ENCODE measurements at regions not wholly inside any gene's neighbourhood (a gene's known extent, or its start where the extent isn't known, plus 50 kb on each side); places are given as distances from the start of the nearest gene placed in this dataset.
A peak's percentile ranks its signal among the peaks of the same experiment; 100 is the strongest.

DNA sequence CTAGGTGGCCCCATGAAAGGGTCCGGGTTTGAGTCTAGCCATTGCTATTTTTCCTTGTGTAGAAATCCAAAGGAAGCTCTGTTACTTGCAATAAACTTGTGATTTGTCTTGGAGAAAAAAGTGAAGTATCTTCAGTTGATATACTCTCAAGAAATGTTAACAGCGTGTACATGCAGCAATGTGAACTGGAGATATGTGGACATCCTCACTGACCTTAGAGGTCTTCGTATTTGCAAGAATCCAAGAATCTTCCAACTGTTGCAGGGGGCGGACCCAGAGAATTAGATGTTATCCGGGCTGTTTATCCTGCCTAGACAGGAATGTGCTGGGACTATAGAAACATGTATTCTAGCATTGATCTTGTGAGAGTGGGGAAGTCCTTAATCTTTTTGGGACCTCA lies 187.6 kb downstream of the KCNS3 start:
- H3K27ac ChIP-seq, result no peak overlapping the region
- no peak overlapping the region for H3K4me3 ChIP-seq (ENCODE audit: low read depth, low read length)
- no peak for DNase-seq
- H3K27me3 ChIP-seq (ENCODE audit: insufficient read depth, low read depth, severe bottlenecking), result no peaks in the 10 kb centered on the region
- no peaks in the 10 kb centered on the region for H3K9me3 ChIP-seq (ENCODE audit: severe bottlenecking)
- TF ChIP-seq, protein P1, sequence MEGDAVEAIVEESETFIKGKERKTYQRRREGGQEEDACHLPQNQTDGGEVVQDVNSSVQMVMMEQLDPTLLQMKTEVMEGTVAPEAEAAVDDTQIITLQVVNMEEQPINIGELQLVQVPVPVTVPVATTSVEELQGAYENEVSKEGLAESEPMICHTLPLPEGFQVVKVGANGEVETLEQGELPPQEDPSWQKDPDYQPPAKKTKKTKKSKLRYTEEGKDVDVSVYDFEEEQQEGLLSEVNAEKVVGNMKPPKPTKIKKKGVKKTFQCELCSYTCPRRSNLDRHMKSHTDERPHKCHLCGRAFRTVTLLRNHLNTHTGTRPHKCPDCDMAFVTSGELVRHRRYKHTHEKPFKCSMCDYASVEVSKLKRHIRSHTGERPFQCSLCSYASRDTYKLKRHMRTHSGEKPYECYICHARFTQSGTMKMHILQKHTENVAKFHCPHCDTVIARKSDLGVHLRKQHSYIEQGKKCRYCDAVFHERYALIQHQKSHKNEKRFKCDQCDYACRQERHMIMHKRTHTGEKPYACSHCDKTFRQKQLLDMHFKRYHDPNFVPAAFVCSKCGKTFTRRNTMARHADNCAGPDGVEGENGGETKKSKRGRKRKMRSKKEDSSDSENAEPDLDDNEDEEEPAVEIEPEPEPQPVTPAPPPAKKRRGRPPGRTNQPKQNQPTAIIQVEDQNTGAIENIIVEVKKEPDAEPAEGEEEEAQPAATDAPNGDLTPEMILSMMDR (IDR thresholded peaks at IDR 0.05; ENCODE audit: low read depth, low read length), result no peak
- no peaks in the 10 kb centered on the region for H3K36me3 ChIP-seq

DNA sequence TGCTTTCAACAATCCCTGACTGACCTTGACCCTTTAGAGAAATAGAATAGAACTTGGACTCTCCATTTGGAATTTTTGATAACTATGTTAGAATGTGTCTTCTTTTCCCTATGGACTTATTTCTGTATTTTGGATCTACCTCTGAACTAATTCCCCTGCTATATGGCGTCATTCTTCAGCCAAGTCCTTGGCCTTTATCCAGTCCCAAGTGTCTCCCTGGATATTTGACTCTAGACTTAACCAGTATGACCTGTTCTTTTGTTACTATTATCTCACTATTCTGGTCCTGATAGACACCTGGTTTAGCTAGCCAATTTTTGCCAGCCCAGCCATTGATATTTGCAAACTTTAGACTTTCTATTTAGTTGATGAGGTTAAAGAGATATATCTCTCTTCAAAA lies 186.8 kb downstream of the KCNS3 start:
- TF ChIP-seq, protein P1 (IDR thresholded peaks at IDR 0.05; ENCODE audit: low read depth, low read length), result no peak
- H3K27ac ChIP-seq, result no peak overlapping the region
- H3K9me3 ChIP-seq (ENCODE audit: severe bottlenecking), result no peaks in the 10 kb centered on the region
- no peaks in the 10 kb centered on the region for H3K36me3 ChIP-seq
- no peak overlapping the region for H3K4me3 ChIP-seq (ENCODE audit: low read depth, low read length)
- DNase-seq, result no peak
- no peaks in the 10 kb centered on the region for H3K27me3 ChIP-seq (ENCODE audit: insufficient read depth, low read depth, severe bottlenecking)

DNA sequence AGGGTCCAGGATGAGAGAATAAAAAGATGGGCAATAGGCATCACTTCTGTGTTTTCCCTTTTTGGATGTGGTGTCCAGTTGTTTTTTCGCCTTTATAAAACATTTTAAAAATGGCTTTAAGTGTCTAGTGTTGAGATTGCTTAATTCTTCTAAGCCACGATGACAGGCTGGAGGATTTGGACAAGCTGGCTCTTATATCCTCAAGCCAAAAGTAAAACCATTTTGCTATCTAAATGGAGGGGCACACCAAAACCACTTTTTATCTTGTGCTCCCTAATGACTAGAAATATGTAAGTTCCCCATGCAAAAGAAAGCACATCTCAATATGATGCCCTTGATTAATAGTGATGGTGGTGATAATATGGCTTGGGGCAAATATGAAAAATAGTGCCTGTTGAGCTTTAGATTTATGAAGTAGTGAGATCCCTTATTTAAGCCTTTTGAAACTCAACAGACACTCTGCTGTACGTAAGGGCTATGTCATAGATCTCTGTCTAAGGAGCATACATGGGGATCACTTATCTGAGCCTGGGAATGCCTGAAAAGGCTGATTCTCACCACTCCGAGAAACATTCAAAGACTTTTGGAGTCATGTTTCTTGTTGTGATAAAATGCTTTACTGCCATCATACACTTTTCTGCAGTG lies 185.5 kb downstream of the KCNS3 start:
- Histone ChIP-seq H3K27me3 (ENCODE audit: insufficient read depth, low read depth, severe bottlenecking) (no peaks in the 10 kb centered on the region), H3K27ac (peak overlapping the region; percentile 65), H3K36me3 (no peaks in the 10 kb centered on the region), H3K4me3 (ENCODE audit: low read depth, low read length) (no peak overlapping the region), H3K9me3 (ENCODE audit: severe bottlenecking) (no peaks in the 10 kb centered on the region)
- TF ChIP-seq, protein P1 (IDR thresholded peaks at IDR 0.05; ENCODE audit: low read depth, low read length), result no peak
- no peak for DNase-seq

DNA sequence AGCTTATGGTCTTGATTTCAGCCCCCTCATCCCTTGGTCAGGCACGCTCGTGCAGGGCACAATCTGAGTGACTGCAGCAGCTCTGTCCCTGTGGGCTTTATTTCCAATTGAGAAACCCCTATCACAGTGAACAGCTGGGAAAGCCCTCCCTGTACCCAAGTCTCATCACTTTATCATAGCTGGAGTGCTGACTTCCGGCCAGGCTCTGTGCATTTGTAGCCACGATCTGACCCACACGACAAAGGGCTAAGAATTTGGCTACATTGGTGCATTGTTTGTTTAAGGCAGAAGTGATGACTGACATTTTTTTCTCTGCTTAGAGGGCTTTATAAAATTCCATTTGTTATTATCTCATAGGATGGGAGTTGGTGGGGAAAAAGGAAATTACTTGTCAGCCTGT lies 184.4 kb downstream of the KCNS3 start:
- Histone ChIP-seq H3K27me3 (ENCODE audit: insufficient read depth, low read depth, severe bottlenecking) (no peaks in the 10 kb centered on the region), H3K9me3 (ENCODE audit: severe bottlenecking) (no peaks in the 10 kb centered on the region), H3K36me3 (no peaks in the 10 kb centered on the region), H3K27ac (peak overlapping the region; percentile 65), H3K4me3 (ENCODE audit: low read depth, low read length) (no peak overlapping the region)
- DNase-seq, result no peak
- TF ChIP-seq, protein P1 (IDR thresholded peaks at IDR 0.05; ENCODE audit: low read depth, low read length), result no peak

DNA sequence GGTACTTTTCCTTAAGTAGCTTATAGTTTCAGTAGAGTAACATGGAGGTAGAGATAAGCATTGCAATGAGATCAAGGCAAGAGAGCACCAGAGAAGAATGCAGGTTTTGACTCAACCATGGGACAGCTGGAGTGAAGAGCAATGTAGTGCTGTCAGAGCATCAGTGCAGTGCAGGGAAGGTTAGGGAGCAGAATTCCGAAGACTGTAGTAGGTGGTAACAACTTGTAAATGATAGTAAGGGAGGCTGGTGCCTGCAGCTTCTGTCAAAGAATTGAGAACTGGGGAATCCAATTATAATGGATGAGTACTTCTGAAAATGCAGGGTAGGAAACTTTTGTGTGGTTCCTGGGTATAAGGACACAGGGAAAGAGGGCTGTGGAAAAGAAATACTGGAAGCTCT lies 183.2 kb downstream of the KCNS3 start:
- Histone ChIP-seq H3K27ac (no peak overlapping the region), H3K9me3 (ENCODE audit: severe bottlenecking) (no peaks in the 10 kb centered on the region), H3K27me3 (ENCODE audit: insufficient read depth, low read depth, severe bottlenecking) (no peaks in the 10 kb centered on the region), H3K36me3 (no peaks in the 10 kb centered on the region), H3K4me3 (ENCODE audit: low read depth, low read length) (no peak overlapping the region)
- TF ChIP-seq, protein P1 (IDR thresholded peaks at IDR 0.05; ENCODE audit: low read depth, low read length), result no peak
- no peak for DNase-seq

DNA sequence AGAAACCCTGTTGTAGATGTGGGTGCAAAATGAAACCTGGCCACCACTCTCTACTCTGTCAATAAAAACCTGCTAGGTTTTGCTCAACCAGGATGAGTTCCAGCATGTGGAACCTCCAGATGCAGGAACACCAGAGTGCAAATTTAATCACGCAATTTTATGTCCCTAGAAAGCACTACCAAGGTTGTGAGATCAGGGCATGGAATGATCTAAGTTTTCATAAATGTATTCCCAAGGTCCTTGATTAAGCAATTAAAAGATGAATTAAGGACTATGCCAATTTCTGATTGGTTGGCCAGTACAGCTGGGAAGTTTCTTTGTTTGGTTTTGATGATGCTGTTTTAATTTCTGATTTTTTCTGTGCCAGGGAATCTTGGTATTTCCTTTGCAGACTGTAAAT lies 179.2 kb downstream of the KCNS3 start:
- DNase-seq, result no peak

More for the DNA sequence above, 179.2 kb downstream of the KCNS3 start:
- Histone ChIP-seq H3K36me3 (no peaks in the 10 kb centered on the region), H3K9me3 (ENCODE audit: severe bottlenecking) (no peaks in the 10 kb centered on the region), H3K27me3 (ENCODE audit: insufficient read depth, low read depth, severe bottlenecking) (no peaks in the 10 kb centered on the region), H3K27ac (no peak overlapping the region), H3K4me3 (ENCODE audit: low read depth, low read length) (no peak overlapping the region)
- TF ChIP-seq, protein P1 (IDR thresholded peaks at IDR 0.05; ENCODE audit: low read depth, low read length), result no peak

Data from WERI-Rb-1 (cell line).